SHP77 (cell line): ENCODE measurements at regions not wholly inside any gene's neighbourhood (a gene's known extent, or its start where the extent isn't known, plus 50 kb on each side); places are given as distances from the start of the nearest gene placed in this dataset.

Experiments used
- DNase-seq, 2 experiments: peaks; one replicate each; lab custom pipeline; 2025; lab: John Stamatoyannopoulos, UW

DNA sequence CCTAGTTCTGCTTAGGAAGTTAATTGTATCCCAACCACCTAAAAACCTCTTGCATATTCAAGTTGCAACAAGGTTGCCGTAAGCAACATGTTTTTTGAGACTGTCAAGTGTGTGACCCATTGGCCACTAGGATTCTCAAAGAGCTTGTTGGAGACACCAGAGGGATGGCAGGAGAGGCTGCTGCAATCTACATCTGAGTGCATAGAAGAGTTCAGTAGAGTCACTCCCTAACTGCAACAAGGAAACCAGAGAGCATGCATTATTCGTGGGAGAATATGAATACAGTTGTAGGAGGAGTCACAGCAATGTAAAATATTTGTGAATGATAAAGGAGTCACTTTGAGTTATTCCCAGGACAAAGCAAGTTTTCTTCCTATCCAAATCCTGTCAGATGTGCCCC, 538.6 kb downstream of the TNS3 start:
- no peak for DNase-seq

DNA sequence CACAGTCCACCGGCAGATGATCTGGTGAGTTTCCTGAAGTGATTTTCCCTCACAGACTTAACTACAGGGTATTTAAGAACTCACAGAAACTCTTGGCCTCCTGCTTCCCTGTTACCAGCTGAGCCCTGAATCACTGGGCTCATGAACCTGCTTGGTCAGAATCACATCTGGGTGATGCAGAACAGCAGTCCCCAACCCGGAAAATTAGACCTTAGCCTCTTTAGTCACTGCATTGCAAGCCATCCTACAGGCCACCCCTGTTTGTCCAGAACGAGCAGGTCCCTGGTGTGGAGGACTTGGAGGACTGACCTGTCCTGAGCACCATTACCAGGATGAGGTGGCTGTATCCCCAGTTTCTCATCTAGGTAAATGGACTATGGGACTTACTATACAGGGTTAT, 539.2 kb downstream of the TNS3 start:
- DNase-seq, result no peak

- DNase-seq, result no peak
Measured at GRCh38 chr7:47040795-47041347, 541.0 kb downstream of the TNS3 start.

DNA sequence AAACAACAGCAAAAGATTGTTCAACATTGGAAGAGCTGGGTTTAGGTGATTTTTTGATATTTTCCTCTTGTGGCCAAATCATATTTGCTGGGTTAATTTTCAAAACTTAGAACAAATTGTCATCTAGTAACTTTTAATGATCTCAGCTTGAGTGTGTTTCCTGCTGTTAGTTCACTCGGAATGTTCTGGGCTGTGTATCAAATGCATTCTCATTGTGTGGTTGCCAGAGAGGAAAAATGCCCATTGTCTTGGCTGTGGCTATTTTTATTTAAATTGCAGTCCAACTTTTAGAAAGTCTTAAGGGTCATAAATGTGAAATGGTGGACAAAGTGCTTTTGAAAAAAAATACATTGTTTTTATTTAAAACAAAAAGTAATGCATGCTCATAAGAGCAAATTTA, 542.0 kb downstream of the TNS3 start:
- DNase-seq, result no peak

- no peak for DNase-seq
Measured at GRCh38 chr7:47039089-47039648, 542.7 kb downstream of the TNS3 start.

DNA sequence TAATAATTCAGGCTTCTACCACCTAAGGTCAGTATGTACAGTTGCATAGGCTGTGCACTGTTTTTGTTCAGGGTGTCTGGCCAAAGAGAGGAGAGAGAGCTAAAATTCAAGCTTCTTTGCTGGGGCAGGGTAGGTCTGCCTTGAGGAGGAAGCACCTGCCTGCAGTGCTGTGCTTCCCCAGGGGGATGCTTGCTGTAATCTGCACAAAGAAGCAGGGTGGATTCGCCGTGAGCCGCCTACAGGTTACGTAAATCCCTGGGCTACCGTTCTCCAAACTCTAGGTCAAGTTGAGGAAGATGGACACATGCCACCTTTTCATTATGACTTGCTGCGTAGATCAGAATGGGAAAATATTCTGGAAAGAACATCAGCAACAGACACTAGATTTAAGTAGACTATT, 543.3 kb downstream of the TNS3 start:
- DNase-seq, result no peak

DNA sequence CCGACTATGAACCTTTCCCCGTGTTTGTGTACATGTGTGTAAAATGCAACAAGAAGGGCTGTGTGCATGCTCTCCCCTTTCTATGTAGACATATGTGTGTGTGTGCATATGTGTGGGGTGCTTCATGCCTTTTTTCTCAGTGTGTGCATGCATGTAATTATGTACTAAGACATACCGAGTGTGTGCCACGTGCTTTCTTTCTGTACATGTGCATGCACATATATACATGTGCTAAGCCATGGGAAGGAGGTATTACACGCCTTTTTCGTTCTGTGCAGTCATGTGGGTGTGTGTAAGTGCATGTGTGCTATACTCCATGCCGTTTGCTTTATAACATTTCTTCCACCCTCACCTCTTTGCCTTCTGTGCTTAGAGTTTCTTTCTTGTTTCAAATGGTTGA, 544.3 kb downstream of the TNS3 start:
- no peak for DNase-seq

GRCh38 chr7:47036909-47037308, 545.0 kb downstream of the TNS3 start:
- DNase-seq, result no peak

DNA sequence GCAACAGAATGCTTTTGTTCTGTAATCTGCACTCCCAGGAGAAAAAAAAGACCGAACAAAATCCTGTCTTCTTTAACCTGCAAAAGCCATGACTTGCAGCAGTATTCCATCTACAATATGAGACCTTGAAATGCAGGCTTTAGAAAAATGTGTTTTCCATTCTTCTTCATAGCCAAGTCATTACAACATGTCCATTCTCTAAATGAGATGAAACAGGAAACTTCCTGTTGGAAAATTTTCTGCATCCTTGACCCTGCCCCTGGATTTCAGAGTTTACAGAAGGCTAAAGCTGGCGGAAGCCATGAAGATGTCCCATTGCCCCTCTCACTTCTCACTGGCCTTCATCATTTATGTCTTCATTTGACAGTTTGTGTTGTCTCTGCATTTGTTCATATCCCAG, 546.4 kb downstream of the TNS3 start:
- DNase-seq, result no peak

DNA sequence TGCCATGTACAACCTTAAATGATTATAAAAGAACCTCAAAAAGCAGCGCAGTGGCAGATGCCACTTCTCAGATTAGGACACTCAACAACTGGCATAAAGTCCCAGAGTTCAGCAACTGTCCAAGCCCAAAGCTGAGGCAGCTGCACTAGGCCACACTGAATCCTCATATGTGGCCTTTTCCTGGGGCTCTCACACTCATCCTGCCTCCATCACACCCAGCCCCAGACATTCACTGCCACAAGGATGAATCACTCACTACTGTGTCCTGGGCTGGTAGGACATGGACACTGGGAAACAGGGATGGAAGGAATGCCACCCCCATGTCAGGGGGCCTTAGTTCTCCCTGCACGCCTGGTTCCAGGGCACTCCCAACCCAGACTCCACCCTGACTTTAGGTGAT, 547.7 kb downstream of the TNS3 start:
- no peak for DNase-seq

DNA sequence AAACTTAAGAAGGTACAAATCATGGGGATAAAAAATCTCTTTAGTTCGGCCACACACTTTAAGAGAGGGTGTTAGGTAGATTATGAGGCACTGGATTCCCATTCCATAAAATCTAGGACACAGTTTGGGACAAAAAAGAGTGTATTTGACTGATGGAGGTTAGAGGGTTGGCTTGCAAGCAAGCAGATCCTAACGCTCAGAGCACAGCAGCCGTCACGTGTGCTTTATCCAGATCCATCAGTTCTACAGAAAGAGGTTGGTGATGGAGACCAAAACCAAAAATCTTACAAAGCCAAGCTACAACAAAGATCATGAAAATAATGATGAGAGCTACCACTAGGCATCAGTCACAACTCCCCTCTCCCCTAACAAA, 549.4 kb downstream of the TNS3 start:
- DNase-seq, result no peak

DNA sequence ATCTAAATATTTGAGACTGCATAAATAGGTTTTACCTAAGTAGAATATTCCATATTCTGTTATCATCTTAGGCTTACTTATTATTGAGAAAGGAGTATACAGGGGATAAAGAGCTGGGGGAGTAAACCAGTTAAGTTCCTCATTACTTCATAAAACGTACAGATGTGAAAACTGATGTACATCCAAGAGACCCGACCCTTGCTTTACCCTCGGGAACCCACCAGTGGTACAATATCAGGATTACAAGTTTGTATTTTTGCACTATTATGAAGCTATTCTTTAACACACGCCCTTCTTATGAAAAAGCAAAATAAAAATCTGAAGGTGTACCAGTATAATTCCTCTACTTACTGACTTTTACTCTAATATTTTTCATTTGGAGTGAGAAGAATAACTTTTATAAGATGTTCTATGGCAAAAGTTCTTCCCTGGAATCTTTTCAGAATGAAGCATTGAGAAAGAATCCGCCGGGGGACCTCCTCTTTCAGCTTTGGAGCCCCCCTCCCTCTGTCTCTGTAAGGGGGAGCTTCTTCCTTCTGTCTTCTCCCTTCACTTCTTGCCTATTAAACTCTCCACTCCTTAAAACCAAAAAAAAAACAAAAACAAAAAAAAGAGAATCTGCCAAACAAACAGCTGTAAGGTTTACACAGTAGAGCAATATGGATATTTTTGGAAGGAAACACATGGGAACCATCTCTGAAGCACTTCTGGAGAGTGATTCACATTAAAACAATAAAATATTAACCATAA, 550.0 kb downstream of the TNS3 start:
- DNase-seq, result no peak

DNA sequence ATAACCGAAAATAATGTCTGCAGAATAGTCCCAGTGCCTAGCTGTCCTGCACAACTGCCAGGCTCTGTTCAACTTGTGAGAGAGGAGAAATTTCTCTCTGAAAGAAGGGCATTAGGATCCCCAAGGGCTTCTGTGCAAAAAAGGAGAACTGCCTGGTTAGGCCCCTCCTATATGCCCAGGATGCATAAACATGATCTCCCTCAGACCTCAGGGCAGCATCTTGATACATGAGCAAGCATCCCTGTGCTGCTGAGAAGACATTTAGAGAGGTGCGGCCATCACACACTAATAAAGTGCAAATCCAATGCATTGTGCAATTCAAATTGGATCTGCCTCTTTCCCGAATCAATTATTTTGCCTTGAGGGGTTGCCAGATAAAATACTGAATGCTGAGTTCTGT, 553.6 kb downstream of the TNS3 start:
- no peak for DNase-seq

- no peak for DNase-seq
Measured at GRCh38 chr7:47027695-47028240, 554.1 kb downstream of the TNS3 start.

DNA sequence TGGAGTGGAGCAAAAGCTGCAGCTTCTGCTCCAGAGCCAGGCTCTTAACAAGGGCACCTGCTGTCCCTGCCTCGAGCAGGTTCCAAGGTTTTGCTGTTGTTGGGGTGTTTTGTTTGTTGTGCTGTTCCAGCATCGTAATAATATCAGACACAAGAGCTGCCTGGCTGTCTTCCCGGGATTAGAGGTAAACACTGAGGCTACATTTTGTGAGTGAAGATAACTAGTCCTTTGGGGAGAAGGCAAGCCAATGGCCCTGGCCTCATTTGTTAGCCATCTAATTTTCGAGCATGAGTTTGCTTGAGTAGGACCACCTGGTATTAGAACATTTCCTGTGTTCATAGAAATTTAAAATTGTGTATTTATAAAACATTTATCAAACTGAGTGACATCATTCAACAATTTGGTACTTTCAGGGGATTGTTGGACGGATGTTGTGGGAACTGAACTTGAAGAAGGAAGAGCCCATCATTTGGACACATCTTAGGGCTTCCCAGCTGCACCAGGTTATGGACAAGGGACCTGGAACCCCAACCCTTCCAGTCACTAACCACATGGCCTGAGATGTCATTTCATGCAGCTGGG, 555.0 kb downstream of the TNS3 start:
- peak in 1 of 2 experiments; percentile 3 for DNase-seq

DNA sequence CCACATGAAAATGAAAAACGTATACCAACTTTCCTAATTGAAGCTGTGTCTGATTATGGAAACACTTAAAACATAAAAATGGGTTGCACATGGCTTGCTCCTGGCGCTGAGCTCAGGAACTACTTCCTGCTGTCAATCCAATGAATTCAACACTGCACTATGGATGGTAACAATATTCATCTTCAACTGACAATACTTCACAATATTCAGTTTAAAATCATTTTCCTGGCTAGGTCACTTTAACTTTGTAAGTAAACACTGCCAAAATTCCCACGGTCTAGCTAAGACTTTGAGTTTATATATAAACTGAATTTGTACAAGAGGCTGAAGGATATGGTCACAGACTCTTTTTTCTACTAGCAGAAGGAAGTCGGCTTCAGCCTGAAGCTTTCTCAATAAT, 556.9 kb downstream of the TNS3 start:
- DNase-seq, result no peak

DNA sequence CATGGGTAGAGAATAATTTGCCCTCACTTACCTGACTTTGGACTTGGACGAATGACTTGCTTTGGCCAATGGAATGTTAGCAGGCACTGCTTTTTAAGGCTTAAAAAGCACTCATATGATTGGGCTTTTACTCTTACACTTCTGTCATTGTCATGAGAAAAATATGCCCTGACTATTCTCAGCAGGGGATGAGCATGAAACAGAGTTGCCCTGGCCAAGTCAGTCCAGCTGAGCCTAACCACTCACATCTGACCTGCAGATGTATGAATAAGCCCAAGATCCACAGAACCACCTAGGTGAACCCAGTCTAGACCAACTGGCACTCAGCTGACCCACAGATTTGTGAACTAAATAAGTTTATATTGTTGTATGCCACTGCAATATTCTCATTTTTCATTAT, 573.5 kb downstream of the TNS3 start:
- DNase-seq, result no peak

DNA sequence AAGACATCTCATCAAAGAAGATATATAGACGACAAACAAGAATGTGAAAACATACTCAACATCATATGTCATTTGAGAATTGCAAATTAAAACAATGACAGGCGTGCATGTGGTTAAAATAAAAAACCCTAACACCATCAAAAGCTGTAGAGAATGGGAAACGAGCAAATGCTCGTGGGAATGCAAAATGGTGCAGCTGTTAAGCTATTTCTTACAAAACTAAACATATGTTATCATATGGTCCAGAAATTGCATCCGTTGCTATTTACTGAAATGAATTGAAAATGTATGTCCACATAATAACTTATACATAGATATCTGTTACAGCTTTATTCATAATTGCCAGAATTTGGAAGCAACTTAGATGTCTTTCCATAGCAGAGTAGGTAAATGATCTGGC, 574.4 kb downstream of the TNS3 start:
- no peak for DNase-seq

- DNase-seq, result no peak
Measured at GRCh38 chr7:47000561-47000960, 581.4 kb downstream of the TNS3 start.

DNA sequence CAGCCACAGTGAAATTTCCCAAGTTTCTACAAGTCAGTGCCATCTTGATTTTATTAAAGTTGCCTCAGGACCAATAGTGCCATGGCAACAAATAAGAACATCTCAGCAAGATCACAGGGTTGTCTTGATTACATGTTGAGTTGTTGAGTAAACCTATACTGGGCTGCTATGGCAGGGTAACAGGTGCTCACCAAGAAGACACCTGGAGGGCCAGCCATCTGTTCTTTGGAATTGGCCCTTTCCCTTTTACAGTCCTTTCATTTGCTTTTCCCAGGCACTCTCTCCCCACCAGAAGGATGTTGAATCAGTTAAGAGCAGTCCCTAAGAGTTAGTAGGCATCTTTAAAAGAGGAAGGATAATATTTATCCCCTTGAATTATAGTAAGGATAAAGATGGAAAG, 582.0 kb downstream of the TNS3 start:
- no peak for DNase-seq

DNA sequence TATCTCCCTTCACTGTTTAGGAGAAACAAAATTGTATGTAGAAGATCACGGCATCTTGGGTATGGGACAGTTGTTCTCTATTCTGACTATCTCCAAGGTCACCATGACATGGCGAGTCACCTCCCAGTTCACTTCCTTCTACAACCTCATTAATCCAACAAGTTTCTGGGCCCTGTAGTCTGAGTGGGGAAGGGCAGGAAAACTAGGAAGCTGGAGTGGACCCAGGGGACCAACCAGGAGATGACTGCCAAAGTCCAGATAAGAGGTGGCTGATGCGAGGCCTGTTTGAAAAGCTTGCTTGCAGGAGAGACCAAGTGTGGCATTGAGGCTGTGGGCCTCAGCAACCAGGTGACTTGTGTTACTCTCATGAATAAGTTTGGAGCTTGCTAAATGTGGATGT, 584.9 kb downstream of the TNS3 start:
- no peak for DNase-seq

- no peak for DNase-seq
Measured at GRCh38 chr7:46993396-46993795, 588.5 kb downstream of the TNS3 start.

DNA sequence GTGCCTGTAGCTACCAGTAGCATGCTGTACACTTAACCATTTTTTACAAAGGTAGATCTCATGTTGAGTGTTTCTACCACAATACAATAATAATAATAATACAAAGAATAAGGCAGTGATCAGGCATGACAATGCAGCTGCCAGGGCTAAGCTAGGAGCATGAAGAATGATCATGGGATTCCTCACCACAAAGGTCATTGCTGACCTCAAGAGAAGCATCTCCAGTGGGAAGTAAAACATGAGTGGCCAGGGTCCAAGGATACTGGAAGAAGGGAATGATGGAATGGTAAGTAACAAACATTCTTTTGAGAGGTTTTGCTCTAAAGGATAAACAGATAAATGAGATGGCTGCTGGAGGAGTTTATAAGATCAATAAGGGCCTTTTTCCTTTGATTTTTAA, 591.1 kb downstream of the TNS3 start:
- no peak for DNase-seq
